K562 (cell line): ENCODE measurements at regions not wholly inside any gene's neighbourhood (a gene's known extent, or its start where the extent isn't known, plus 50 kb on each side); places are given as distances from the start of the nearest gene placed in this dataset.
A peak's percentile ranks its signal among the peaks of the same experiment; 100 is the strongest.

Source experiments
- ATAC-seq: fragments of 200-7000 bp; cut with Tn5 transposase; 3 replicates; pipeline ENCODE4 v1.9.1; 2020; ENCODE audit warnings: moderate library complexity
- BruUV-seq: library from RNA; stranded (reverse); fragments of 400-500 nt; replicated peaks from 2 replicates; lab custom pipeline; 2021; lab: Mats Ljungman, UMichigan
- CTCF ChIA-PET: fragments of 300-600 bp; formaldehyde crosslinking; extraction: SDS; loops from one replicate; lab custom pipeline; 2021; ENCODE audit warnings: low intra/inter-chr PET ratio; lab: Yijun Ruan, JAX
- POLR2A ChIA-PET: fragments of 300-600, 350-650 bp; sonication (Branson Sonifier 250); formaldehyde crosslinking; extraction: SDS; loops from one replicate; lab custom pipeline; 2021; ENCODE audit warnings: antibody characterized with exemption, inconsistent platforms; lab: Yijun Ruan, JAX
- DNase-seq, 4 experiments: peaks; one replicate each; pipeline versions ENCODE4 v3.0.0 to v3.0.0-alpha.2; 2011 to 2018; ENCODE audit warnings: low spot score in 3 of 4, mixed read lengths in 3 of 4; ENCODE audit errors: extremely low read depth in 1 of 4
- FAIRE-seq: peaks from 2 replicates; lab custom pipeline; 2011; peaks lifted over from hg19 to GRCh38; lab: Jason Lieb, UNC
- H2AFZ ChIP-seq: 2 replicates; pipeline ENCODE4 v1.6.0; 2011; ENCODE audit warnings: low read depth, low read length, control low read depth, inconsistent platforms
- H3K27ac ChIP-seq: fragments of 200-600 bp; 3 replicates; pipeline ENCODE4 v1.8.0; 2011; ENCODE audit warnings: low read depth, mild to moderate bottlenecking, control low read depth, inconsistent platforms, low read length, moderate library complexity, mixed read lengths; ENCODE audit errors: extremely low read depth
- H3K27me3 ChIP-seq, 2 experiments: fragments of 300-600 bp in 1 of 2; 2 replicates in 1 of 2; 3 replicates in 1 of 2; pipeline versions ENCODE4 v1.6.0 to v1.8.0; 2011; ENCODE audit warnings: inconsistent platforms in 2 of 2, low read length in 2 of 2, mild to moderate bottlenecking in 1 of 2, mixed read lengths in 1 of 2, moderate library complexity in 1 of 2; ENCODE audit not compliant: control insufficient read depth in 2 of 2, insufficient read depth in 2 of 2
- H3K36me3 ChIP-seq: fragments of 300-600 bp; 3 replicates; pipeline ENCODE4 v1.8.0; 2011; ENCODE audit warnings: mild to moderate bottlenecking, low read length, inconsistent platforms; ENCODE audit not compliant: control insufficient read depth, insufficient read depth
- H3K4me1 ChIP-seq, 2 experiments: fragments of 200-600 bp in 1 of 2; replicated peaks in 1 of 2; 2 replicates in 1 of 2; 3 replicates in 1 of 2; pipeline versions ENCODE4 v1.5.1 to v1.8.0; 2011; ENCODE audit warnings: inconsistent platforms in 2 of 2, low read length in 2 of 2, mild to moderate bottlenecking in 1 of 2, mixed read lengths in 1 of 2, moderate library complexity in 1 of 2; ENCODE audit not compliant: control insufficient read depth in 2 of 2, insufficient read depth in 2 of 2
- H3K4me2 ChIP-seq: 2 replicates; pipeline ENCODE4 v1.6.1; 2011; ENCODE audit warnings: low read length, control low read depth, inconsistent platforms, mixed read lengths; ENCODE audit not compliant: insufficient read depth
- H3K4me3 ChIP-seq: fragments of 200-600 bp; sonication (generic), shearing (Covaris generic); 2 replicates; pipeline ENCODE4 v1.5.1; 2016; ENCODE audit warnings: control low read depth, inconsistent platforms
- H3K79me2 ChIP-seq: fragments of 200-600 bp; 3 replicates; pipeline ENCODE4 v1.8.0; 2011; ENCODE audit warnings: low read length, inconsistent platforms; ENCODE audit not compliant: control insufficient read depth, insufficient read depth
- H3K9ac ChIP-seq, 2 experiments: 2 replicates each; pipeline versions ENCODE4 v1.6.0 to v1.6.1; 2011; ENCODE audit warnings: low read depth in 2 of 2, low read length in 2 of 2, control low read depth in 1 of 2, inconsistent platforms in 1 of 2, mild to moderate bottlenecking in 1 of 2, mixed read lengths in 1 of 2; ENCODE audit not compliant: insufficient read depth in 1 of 2
- H3K9me1 ChIP-seq: one replicate; pipeline ENCODE4 v1.6.0; 2011; ENCODE audit warnings: inconsistent platforms, mild to moderate bottlenecking, low read length, moderate library complexity; ENCODE audit not compliant: control insufficient read depth, insufficient read depth
- H3K9me3 ChIP-seq: replicated peaks from 2 replicates; pipeline ENCODE4 v1.5.1; 2011; ENCODE audit warnings: low read depth, low read length, inconsistent platforms; ENCODE audit not compliant: control insufficient read depth, insufficient read depth
- H4K20me1 ChIP-seq: replicated peaks from 2 replicates; pipeline ENCODE4 v1.6.1; 2011; ENCODE audit warnings: low read length, inconsistent platforms, mixed read lengths; ENCODE audit not compliant: control insufficient read depth, insufficient read depth
- CCNT2 ChIP-seq: IDR thresholded peaks from 2 replicates; pipeline ENCODE4 v1.6.1; 2011; ENCODE audit warnings: borderline replicate concordance, low read depth, mild to moderate bottlenecking, moderate library complexity, mixed read lengths, low read length; ENCODE audit not compliant: insufficient read length; ENCODE audit errors: extremely low read depth
- CHD4 ChIP-seq: fragments of 200-600 bp; sonication (generic); IDR thresholded peaks from 3 replicates; pipeline ENCODE4 v1.6.1; 2012; ENCODE audit warnings: low read depth, mild to moderate bottlenecking, mixed read lengths, low read length, inconsistent platforms; ENCODE audit not compliant: insufficient read depth, insufficient replicate concordance, poor library complexity, severe bottlenecking
- EHMT2 ChIP-seq: fragments of 450-650 bp; IDR thresholded peaks from 2 replicates; pipeline ENCODE4 v1.6.1; 2018; ENCODE audit warnings: antibody characterized with exemption
- FOXJ2 ChIP-seq: fragments of 200-800 bp; sonication (Bioruptor generic); IDR thresholded peaks from 2 replicates; pipeline ENCODE4 v1.6.1; 2016; ENCODE audit warnings: missing genetic modification characterization, missing compliant biosample characterization
- HDAC6 ChIP-seq: IDR thresholded peaks from 2 replicates; pipeline ENCODE4 v1.6.1; 2012; ENCODE audit warnings: low read depth, mild to moderate bottlenecking, control low read depth, inconsistent platforms, low read length, moderate library complexity
- MCM5 ChIP-seq: fragments of 450-650 bp; IDR thresholded peaks from 2 replicates; pipeline ENCODE4 v1.6.1; 2016; ENCODE audit warnings: low read depth
- MED1 ChIP-seq: sonication (generic); formaldehyde crosslinking; IDR thresholded peaks from 2 replicates; pipeline ENCODE4 v1.8.1; 2023; ENCODE audit warnings: missing genetic modification reagents, borderline replicate concordance
- MTA1 ChIP-seq: fragments of 450-650 bp; IDR thresholded peaks from 2 replicates; pipeline ENCODE4 v1.6.1; 2017; ENCODE audit warnings: borderline replicate concordance
- RBM25 ChIP-seq: fragments of 200-400 bp; formaldehyde crosslinking; IDR thresholded peaks from 2 replicates; pipeline ENCODE4 v1.6.1; 2018; ENCODE audit warnings: low read length, low read depth, moderate library complexity; ENCODE audit not compliant: severe bottlenecking
- SOX6 ChIP-seq: fragments of 450-650 bp; IDR thresholded peaks from 2 replicates; pipeline ENCODE4 v1.6.1; 2014; ENCODE audit warnings: mild to moderate bottlenecking
- ZNF146 ChIP-seq: IDR thresholded peaks from one replicate; pipeline ENCODE4 v1.6.1; 2018; ENCODE audit warnings: missing compliant biosample characterization; ENCODE audit not compliant: unreplicated experiment
- ZNF436 ChIP-seq: fragments of 250-450, 450-650 bp; sonication (Bioruptor Pico); formaldehyde crosslinking; IDR thresholded peaks from 2 replicates; pipeline ENCODE4 v1.7.0; 2020; ENCODE audit warnings: mild to moderate bottlenecking
- ZNF507 ChIP-seq: conservative IDR thresholded peaks from 2 replicates; pipeline ENCODE4 v1.6.1; 2017; ENCODE audit warnings: missing genetic modification characterization, missing compliant biosample characterization
- ZNF785 ChIP-seq: fragments of 250-450 bp; sonication (Bioruptor Pico); IDR thresholded peaks from 2 replicates; pipeline ENCODE4 v1.4.0; 2020; ENCODE audit warnings: mild to moderate bottlenecking
- WGBS: fragments of 100-300 bp; shearing (Covaris generic); methylation state at CpG from one replicate; pipeline ENCODE4 v1.1.6; 2016; ENCODE audit warnings: low coverage, mixed read lengths; ENCODE audit not compliant: insufficient coverage; ENCODE audit errors: missing lambda C conversion rate; 5-methylcytosine and 5-hydroxymethylcytosine counted together
- in situ Hi-C: fragments of 300-500 bp; cut with MboI; formaldehyde crosslinking; loops from 4 replicates; pipeline ENCODE4 v1.15.0; 2018; ENCODE audit warnings: inconsistent platforms, mixed read lengths
- intact Hi-C: fragments of 100-400 bp; cut with micrococcal nuclease; formaldehyde crosslinking; loops from 2 replicates; pipeline ENCODE4 v1.14.2; 2022
- TF ChIP-seq, protein P1 (sequence below): sonication (generic); IDR thresholded peaks from 2 replicates; pipeline ENCODE4 v1.6.1; 2016
- TF ChIP-seq, protein P2 (sequence below): sonication (generic); formaldehyde crosslinking; IDR thresholded peaks from 2 replicates; pipeline ENCODE4 v1.8.0; 2022; ENCODE audit warnings: mild to moderate bottlenecking, low read depth, missing genetic modification reagents
- TF ChIP-seq, protein P3 (sequence below): IDR thresholded peaks from 2 replicates; pipeline ENCODE4 v1.6.1; 2011; ENCODE audit warnings: borderline replicate concordance, low read depth, mild to moderate bottlenecking, moderate library complexity, low read length; ENCODE audit not compliant: insufficient read depth, poor library complexity, severe bottlenecking

DNA sequence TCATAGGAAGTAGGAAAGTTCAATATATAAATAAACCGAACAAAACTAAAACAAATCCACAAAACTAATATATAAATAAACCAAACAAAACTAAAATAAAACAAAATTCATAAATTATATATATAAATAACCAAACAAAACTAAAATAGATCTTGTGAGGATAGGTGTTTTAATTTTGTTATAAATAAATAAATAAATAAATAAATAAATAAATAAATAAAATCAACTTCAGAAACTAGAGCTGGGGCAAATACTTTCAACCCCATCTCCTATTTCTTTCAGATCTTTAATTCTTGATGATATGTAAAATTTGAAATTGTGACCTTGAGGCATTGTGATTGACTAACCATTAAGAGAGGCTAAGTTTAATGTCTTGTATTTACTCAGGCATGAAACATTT, 416.1 kb downstream of the SAMD5 start (continued):
- no peak for TF ChIP-seq ZNF436 (CRISPR knock-in tag)
- no peak for TF ChIP-seq ZNF507 (tag)
- TF ChIP-seq HDAC6, result no peak
- TF ChIP-seq EHMT2, result no peak
- TF ChIP-seq, protein P1, sequence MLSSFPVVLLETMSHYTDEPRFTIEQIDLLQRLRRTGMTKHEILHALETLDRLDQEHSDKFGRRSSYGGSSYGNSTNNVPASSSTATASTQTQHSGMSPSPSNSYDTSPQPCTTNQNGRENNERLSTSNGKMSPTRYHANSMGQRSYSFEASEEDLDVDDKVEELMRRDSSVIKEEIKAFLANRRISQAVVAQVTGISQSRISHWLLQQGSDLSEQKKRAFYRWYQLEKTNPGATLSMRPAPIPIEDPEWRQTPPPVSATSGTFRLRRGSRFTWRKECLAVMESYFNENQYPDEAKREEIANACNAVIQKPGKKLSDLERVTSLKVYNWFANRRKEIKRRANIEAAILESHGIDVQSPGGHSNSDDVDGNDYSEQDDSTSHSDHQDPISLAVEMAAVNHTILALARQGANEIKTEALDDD, result no peak

DNA sequence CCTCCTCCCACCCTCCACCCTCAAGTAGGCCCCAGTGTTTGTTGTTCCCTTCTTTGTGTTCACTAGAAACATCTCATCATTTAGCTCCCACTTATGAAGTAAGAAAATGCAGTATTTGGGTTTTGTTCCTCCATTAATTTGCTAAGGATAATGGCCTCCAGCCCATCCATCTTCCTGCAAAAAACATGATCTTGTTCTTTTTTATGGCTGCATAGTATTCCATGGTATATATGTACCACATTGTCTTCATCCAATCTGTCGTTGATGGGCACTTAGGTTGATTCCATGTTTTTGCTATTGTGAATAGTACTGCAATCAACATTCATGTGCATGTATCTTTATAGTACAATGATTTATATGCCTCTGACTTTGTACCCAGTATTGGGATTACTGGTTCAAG, 416.8 kb upstream of the SASH1 start:
- in situ Hi-C loops, result no loop called here
- no peaks in the 10 kb centered on the region for H3K9me1 ChIP-seq
- no peaks in the 10 kb centered on the region for H3K27me3 ChIP-seq
- H2AFZ ChIP-seq, result no peak overlapping the region
- intact Hi-C loops, result no loop called here
- ATAC-seq (no peak), FAIRE-seq (no peak), DNase-seq (no peak)
- H3K4me2 ChIP-seq, result no peak overlapping the region
- no peak overlapping the region for H3K4me3 ChIP-seq
- ChIA-PET CTCF (no interaction called here), POLR2A (interaction anchor here (0.6 kb wide), 1 partner anchor 14 kb away, joined by 3 read pairs; no protein-coding TSS in a partner anchor)
- no TSS peak for BruUV-seq
- no peaks in the 10 kb centered on the region for H3K9me3 ChIP-seq
- TF ChIP-seq, protein P2, sequence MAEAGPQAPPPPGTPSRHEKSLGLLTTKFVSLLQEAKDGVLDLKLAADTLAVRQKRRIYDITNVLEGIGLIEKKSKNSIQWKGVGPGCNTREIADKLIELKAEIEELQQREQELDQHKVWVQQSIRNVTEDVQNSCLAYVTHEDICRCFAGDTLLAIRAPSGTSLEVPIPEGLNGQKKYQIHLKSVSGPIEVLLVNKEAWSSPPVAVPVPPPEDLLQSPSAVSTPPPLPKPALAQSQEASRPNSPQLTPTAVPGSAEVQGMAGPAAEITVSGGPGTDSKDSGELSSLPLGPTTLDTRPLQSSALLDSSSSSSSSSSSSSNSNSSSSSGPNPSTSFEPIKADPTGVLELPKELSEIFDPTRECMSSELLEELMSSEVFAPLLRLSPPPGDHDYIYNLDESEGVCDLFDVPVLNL, result no peak
- no peak for TF ChIP-seq SOX6
- no peak for TF ChIP-seq CHD4
- TF ChIP-seq ZNF146, result peak; percentile 90
- peak; percentile 31 for TF ChIP-seq RBM25
- TF ChIP-seq MED1 (CRISPR knock-in tag), result no peak
- TF ChIP-seq MTA1, result no peak
- TF ChIP-seq MCM5, result no peak
- no peak for TF ChIP-seq FOXJ2 (tag)
- TF ChIP-seq ZNF785 (CRISPR knock-in tag), result no peak
- TF ChIP-seq, protein P3, sequence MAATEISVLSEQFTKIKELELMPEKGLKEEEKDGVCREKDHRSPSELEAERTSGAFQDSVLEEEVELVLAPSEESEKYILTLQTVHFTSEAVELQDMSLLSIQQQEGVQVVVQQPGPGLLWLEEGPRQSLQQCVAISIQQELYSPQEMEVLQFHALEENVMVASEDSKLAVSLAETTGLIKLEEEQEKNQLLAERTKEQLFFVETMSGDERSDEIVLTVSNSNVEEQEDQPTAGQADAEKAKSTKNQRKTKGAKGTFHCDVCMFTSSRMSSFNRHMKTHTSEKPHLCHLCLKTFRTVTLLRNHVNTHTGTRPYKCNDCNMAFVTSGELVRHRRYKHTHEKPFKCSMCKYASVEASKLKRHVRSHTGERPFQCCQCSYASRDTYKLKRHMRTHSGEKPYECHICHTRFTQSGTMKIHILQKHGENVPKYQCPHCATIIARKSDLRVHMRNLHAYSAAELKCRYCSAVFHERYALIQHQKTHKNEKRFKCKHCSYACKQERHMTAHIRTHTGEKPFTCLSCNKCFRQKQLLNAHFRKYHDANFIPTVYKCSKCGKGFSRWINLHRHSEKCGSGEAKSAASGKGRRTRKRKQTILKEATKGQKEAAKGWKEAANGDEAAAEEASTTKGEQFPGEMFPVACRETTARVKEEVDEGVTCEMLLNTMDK, result no peak
- TF ChIP-seq CCNT2, result no peak
- H3K27ac ChIP-seq, result no peak overlapping the region
- no peaks in the 10 kb centered on the region for H4K20me1 ChIP-seq
- no peak overlapping the region for H3K9ac ChIP-seq
- H3K79me2 ChIP-seq, result no peaks in the 10 kb centered on the region
- no peaks in the 10 kb centered on the region for H3K4me1 ChIP-seq
- no peaks in the 10 kb centered on the region for H3K36me3 ChIP-seq
- WGBS, result 7% methylated on average over 1 of the region's 1 CpG
